Esophagus squamous epithelium (tissue), 4 donors: ENCODE measurements at regions not wholly inside any gene's neighbourhood (a gene's known extent, or its start where the extent isn't known, plus 50 kb on each side); places are given as distances from the start of the nearest gene placed in this dataset.

Experiments used
- POLR2A ChIP-seq, 4 donors: fragments of 450-650 bp; IDR thresholded peaks; one replicate each; pipeline ENCODE4 v1.6.1; 2017; ENCODE audit warnings: antibody characterized with exemption in 4 of 4, mild to moderate bottlenecking in 4 of 4, moderate library complexity in 3 of 4
- TF ChIP-seq, protein P1 (sequence below), 6 experiments: fragments of 450-650 bp in 4 of 6; fragments of 200-600 bp in 2 of 6; sonication (generic) in 2 of 6; IDR thresholded peaks; one replicate each; pipeline ENCODE4 v1.5.1; 2016 to 2019; ENCODE audit warnings: antibody characterized with exemption in 6 of 6, mild to moderate bottlenecking in 4 of 6, moderate library complexity in 4 of 6

DNA sequence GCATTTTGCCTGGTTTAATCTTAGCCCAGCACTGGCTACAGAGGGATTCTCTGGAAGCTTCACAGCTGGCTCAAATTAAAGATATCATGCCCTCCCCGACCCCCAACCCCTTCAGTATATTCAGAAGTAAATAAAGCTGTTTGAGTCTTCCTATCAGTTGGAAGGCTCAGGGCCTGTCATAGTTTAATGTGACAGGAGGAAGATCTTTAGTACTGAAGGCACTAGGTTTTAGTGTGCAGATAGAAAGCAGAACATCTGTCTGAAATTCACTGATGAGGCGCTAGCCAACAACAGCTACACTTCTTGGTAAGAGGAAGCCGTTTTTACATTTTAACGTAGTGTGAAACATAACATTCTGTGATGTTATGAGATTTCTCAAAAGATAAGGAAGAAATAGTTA, 969.1 kb upstream of the CDH2 start:
- TF ChIP-seq, protein P1, sequence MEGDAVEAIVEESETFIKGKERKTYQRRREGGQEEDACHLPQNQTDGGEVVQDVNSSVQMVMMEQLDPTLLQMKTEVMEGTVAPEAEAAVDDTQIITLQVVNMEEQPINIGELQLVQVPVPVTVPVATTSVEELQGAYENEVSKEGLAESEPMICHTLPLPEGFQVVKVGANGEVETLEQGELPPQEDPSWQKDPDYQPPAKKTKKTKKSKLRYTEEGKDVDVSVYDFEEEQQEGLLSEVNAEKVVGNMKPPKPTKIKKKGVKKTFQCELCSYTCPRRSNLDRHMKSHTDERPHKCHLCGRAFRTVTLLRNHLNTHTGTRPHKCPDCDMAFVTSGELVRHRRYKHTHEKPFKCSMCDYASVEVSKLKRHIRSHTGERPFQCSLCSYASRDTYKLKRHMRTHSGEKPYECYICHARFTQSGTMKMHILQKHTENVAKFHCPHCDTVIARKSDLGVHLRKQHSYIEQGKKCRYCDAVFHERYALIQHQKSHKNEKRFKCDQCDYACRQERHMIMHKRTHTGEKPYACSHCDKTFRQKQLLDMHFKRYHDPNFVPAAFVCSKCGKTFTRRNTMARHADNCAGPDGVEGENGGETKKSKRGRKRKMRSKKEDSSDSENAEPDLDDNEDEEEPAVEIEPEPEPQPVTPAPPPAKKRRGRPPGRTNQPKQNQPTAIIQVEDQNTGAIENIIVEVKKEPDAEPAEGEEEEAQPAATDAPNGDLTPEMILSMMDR (IDR thresholded peaks at IDR 0.05): no peak
- TF ChIP-seq POLR2A (IDR thresholded peaks at IDR 0.05): no peak
